ENCODE measurements at regions not wholly inside any gene's neighbourhood (a gene's known extent, or its start where the extent isn't known, plus 50 kb on each side); places are given as distances from the start of the nearest gene placed in this dataset.

- in situ Hi-C loops (cut with MboI; ENCODE audit: low pct_unique_long_range_greater_than_20kb, low sequenced_read_pairs, unreplicated experiment): no loop called here
- no peak for DNase-seq (ENCODE audit: low spot score)
- TF ChIP-seq CTCF (IDR thresholded peaks at IDR 0.05; ENCODE audit: extremely low read depth, insufficient read depth, missing control alignments): no peak
Observed at GRCh38 chr5:163585206-163585605, 79.8 kb downstream of the MAT2B start.

GRCh38 chr5:163586531-163586956, 81.1 kb downstream of the MAT2B start:
- DNase-seq (ENCODE audit: low spot score): no peak
- TF ChIP-seq CTCF (IDR thresholded peaks at IDR 0.05; ENCODE audit: extremely low read depth, insufficient read depth, missing control alignments): no peak
- in situ Hi-C loops (cut with MboI; ENCODE audit: low pct_unique_long_range_greater_than_20kb, low sequenced_read_pairs, unreplicated experiment): no loop called here

- in situ Hi-C loops (cut with MboI; ENCODE audit: low pct_unique_long_range_greater_than_20kb, low sequenced_read_pairs, unreplicated experiment): no loop called here
- no peak for TF ChIP-seq CTCF (IDR thresholded peaks at IDR 0.05; ENCODE audit: extremely low read depth, insufficient read depth, missing control alignments)
- DNase-seq (ENCODE audit: low spot score): no peak
Observed at GRCh38 chr5:163594951-163595350, 89.5 kb downstream of the MAT2B start.

GRCh38 chr5:163595932-163596607, 90.7 kb downstream of the MAT2B start:
- no peak for TF ChIP-seq CTCF (IDR thresholded peaks at IDR 0.05; ENCODE audit: extremely low read depth, insufficient read depth, missing control alignments)
- in situ Hi-C loops (cut with MboI; ENCODE audit: low pct_unique_long_range_greater_than_20kb, low sequenced_read_pairs, unreplicated experiment): no loop called here

GRCh38 chr5:163596608-163597315, 91.3 kb downstream of the MAT2B start:
- in situ Hi-C loops (cut with MboI; ENCODE audit: low pct_unique_long_range_greater_than_20kb, low sequenced_read_pairs, unreplicated experiment): no loop called here
- no peak for DNase-seq (ENCODE audit: low spot score)
- no peak for TF ChIP-seq CTCF (IDR thresholded peaks at IDR 0.05; ENCODE audit: extremely low read depth, insufficient read depth, missing control alignments)

More at GRCh38 chr5:163595932-163596607, 90.7 kb downstream of the MAT2B start:
- DNase-seq (ENCODE audit: low spot score): no peak

GRCh38 chr5:163604013-163604412, 98.6 kb downstream of the MAT2B start:
- TF ChIP-seq CTCF (IDR thresholded peaks at IDR 0.05; ENCODE audit: extremely low read depth, insufficient read depth, missing control alignments): no peak
- in situ Hi-C loops (cut with MboI; ENCODE audit: low pct_unique_long_range_greater_than_20kb, low sequenced_read_pairs, unreplicated experiment): no loop called here
- DNase-seq (ENCODE audit: low spot score): no peak
